ENCODE measurements at regions not wholly inside any gene's neighbourhood (a gene's known extent, or its start where the extent isn't known, plus 50 kb on each side); places are given as distances from the start of the nearest gene placed in this dataset.
"Not testable (repeated sequence)": the region's sequence is repeated elsewhere in the genome, so short reads cannot be mapped to it uniquely, and the experiment has no call there.

DNA sequence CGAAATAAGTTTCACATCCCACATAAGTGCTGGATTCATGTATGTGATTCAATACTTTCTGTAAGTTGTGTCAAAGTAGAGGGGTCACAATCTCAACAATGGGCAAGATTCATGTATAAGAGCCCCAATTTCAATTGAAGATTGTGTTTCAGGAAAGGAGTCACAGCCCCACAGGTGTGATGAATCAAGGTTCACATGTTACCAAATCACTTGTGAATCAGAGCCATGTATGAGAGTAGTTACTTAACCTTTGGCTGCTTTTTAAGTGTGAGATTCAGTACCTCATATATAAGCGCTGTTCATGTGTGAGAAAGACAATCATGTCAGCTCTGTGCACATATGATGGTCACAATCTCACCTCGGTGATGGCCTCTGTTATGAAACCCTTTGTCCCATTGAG, 1100.0 kb upstream of the AMELY start:
- TF ChIP-seq, protein P1, sequence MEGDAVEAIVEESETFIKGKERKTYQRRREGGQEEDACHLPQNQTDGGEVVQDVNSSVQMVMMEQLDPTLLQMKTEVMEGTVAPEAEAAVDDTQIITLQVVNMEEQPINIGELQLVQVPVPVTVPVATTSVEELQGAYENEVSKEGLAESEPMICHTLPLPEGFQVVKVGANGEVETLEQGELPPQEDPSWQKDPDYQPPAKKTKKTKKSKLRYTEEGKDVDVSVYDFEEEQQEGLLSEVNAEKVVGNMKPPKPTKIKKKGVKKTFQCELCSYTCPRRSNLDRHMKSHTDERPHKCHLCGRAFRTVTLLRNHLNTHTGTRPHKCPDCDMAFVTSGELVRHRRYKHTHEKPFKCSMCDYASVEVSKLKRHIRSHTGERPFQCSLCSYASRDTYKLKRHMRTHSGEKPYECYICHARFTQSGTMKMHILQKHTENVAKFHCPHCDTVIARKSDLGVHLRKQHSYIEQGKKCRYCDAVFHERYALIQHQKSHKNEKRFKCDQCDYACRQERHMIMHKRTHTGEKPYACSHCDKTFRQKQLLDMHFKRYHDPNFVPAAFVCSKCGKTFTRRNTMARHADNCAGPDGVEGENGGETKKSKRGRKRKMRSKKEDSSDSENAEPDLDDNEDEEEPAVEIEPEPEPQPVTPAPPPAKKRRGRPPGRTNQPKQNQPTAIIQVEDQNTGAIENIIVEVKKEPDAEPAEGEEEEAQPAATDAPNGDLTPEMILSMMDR (IDR thresholded peaks at IDR 0.05) = no peak
- TF ChIP-seq POLR2A (IDR thresholded peaks at IDR 0.05) = no peak
- intact Hi-C loops (cut with DNase I) = no loop called here
- 87 to 95% methylated on average over 2 to 3 of the region's 3 CpGs for WGBS, 2 donors

DNA sequence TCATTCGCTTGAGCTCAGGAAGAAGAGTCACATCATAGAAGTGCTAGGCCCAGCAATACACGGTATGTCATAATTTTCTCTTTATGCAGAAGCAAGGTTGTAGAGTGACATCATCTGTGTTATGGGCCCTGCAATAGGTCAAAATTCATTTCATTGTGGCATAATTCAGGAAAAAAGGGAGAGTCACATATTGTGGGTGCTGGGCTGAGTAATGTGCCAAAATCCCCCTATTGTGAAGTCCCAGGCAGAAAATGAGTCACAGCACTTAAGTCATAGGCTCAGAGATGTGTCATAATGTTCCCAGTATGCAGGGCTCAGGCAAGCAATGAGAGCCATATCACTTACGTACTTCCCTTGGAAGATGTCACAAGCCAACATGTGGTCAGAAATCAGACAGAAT, 1092.6 kb upstream of the AMELY start:
- Histone ChIP-seq H3K27ac (no peak overlapping the region), H3K4me3 (replicated peaks in 1 of 3) (no peak overlapping the region), H3K9me3 (no peaks in the 10 kb centered on the region), H3K4me1 (no peaks in the 10 kb centered on the region), H3K27me3 (no peaks in the 10 kb centered on the region), H3K36me3 (no peaks in the 10 kb centered on the region)
- no peak for DNase-seq
- WGBS, 2 donors = 90 to 92% methylated on average over 3 of the region's 3 CpGs
- intact Hi-C loops (cut with DNase I) = no loop called here
- no peak for TF ChIP-seq POLR2A (IDR thresholded peaks at IDR 0.05)
- TF ChIP-seq, protein P1 (IDR thresholded peaks at IDR 0.05) = no peak

More for the DNA sequence above, 1100.0 kb upstream of the AMELY start:
- H3K36me3 ChIP-seq = no peaks in the 10 kb centered on the region
- no peak overlapping the region for H3K4me3 ChIP-seq (replicated peaks in 1 of 3)
- no peak for DNase-seq
- H3K4me1 ChIP-seq = no peaks in the 10 kb centered on the region
- H3K27ac ChIP-seq = no peak overlapping the region
- H3K9me3 ChIP-seq = no peaks in the 10 kb centered on the region
- H3K27me3 ChIP-seq = no peaks in the 10 kb centered on the region

DNA sequence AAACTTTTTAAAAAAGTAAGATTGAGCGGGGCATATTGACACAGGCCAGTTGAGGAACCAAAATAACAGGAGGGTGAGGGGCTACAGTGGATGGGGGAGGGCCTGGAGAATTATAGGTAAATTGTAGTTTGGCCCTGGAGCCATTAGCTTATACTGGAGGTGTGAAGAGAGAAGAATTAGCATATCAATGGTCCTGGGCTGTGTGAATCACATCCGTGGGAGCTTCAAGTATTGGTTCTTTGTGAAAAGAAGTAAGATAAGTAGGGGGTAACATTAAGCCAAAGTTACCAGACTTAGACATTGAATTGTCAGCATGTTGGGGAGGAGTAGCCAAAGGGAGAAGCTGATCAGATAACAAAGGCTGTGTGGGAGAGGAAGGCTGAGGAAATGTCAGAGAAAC, 1085.2 kb upstream of the AMELY start:
- no peaks in the 10 kb centered on the region for H3K27me3 ChIP-seq
- TF ChIP-seq, protein P1 (IDR thresholded peaks at IDR 0.05) = no peak
- TF ChIP-seq POLR2A (IDR thresholded peaks at IDR 0.05) = no peak
- H3K9me3 ChIP-seq = no peaks in the 10 kb centered on the region
- no peak overlapping the region for H3K4me3 ChIP-seq (replicated peaks in 1 of 3)
- H3K36me3 ChIP-seq = no peaks in the 10 kb centered on the region
- H3K27ac ChIP-seq = no peak overlapping the region
- DNase-seq = no peak
- intact Hi-C loops (cut with DNase I) = no loop called here
- WGBS, 2 donors = 35 to 39% methylated on average over 2 of the region's 2 CpGs
- no peaks in the 10 kb centered on the region for H3K4me1 ChIP-seq

- H3K36me3 ChIP-seq; DNase-seq; H3K27me3 ChIP-seq; H3K27ac ChIP-seq; intact Hi-C loops (cut with DNase I); H3K4me1 ChIP-seq; H3K9me3 ChIP-seq; H3K4me3 ChIP-seq (replicated peaks in 1 of 3): not testable (repeated sequence)
- 76 to 79% methylated on average over 2 of the region's 2 CpGs for WGBS, 2 donors
Measured at GRCh38 chrY:7994781-7995180, 1083.2 kb upstream of the AMELY start.

GRCh38 chrY:7979770-7980169, 1068.2 kb upstream of the AMELY start:
- Histone ChIP-seq H3K27me3 (no peaks in the 10 kb centered on the region), H3K9me3 (no peaks in the 10 kb centered on the region), H3K4me3 (replicated peaks in 1 of 3) (no peak overlapping the region), H3K36me3 (no peaks in the 10 kb centered on the region), H3K4me1 (no peaks in the 10 kb centered on the region), H3K27ac (no peak overlapping the region)
- TF ChIP-seq POLR2A (IDR thresholded peaks at IDR 0.05) = no peak
- TF ChIP-seq, protein P1 (IDR thresholded peaks at IDR 0.05) = no peak
- intact Hi-C loops (cut with DNase I) = no loop called here
- DNase-seq = no peak
- 60 to 71% methylated on average over 1 of the region's 1 CpG for WGBS, 2 donors

- 56 to 75% methylated on average over 1 of the region's 1 CpG for WGBS, 2 donors
- Histone ChIP-seq H3K9me3 (no peaks in the 10 kb centered on the region), H3K4me3 (replicated peaks in 1 of 3) (no peak overlapping the region), H3K27ac (no peak overlapping the region), H3K36me3 (no peaks in the 10 kb centered on the region), H3K4me1 (no peaks in the 10 kb centered on the region), H3K27me3 (no peaks in the 10 kb centered on the region)
- TF ChIP-seq POLR2A (IDR thresholded peaks at IDR 0.05) = no peak
- TF ChIP-seq, protein P1 (IDR thresholded peaks at IDR 0.05) = no peak
- intact Hi-C loops (cut with DNase I) = no loop called here
- no peak for DNase-seq
Measured at GRCh38 chrY:7977301-7977700, 1065.7 kb upstream of the AMELY start.
